Trophoblast cell (in vitro differentiated cells and primary cell): ENCODE measurements at regions not wholly inside any gene's neighbourhood (a gene's known extent, or its start where the extent isn't known, plus 50 kb on each side); places are given as distances from the start of the nearest gene placed in this dataset.

Source experiments
- DNase-seq, 2 donors: peaks; one replicate each; pipeline ENCODE4 v3.0.0-alpha.2; 2016
- H2AFZ ChIP-seq: 2 replicates; pipeline ENCODE4 v1.6.1; 2013; ENCODE audit warnings: low read length, moderate library complexity, mild to moderate bottlenecking; ENCODE audit not compliant: insufficient read depth, poor library complexity
- H2AK5ac ChIP-seq: 2 replicates; pipeline ENCODE4 v1.6.1; 2013; ENCODE audit warnings: mild to moderate bottlenecking, low read length
- H2BK120ac ChIP-seq: 2 replicates; pipeline ENCODE4 v1.6.1; 2013; ENCODE audit warnings: low read length, mild to moderate bottlenecking, moderate library complexity; ENCODE audit not compliant: insufficient read depth, poor library complexity
- H2BK12ac ChIP-seq: 2 replicates; pipeline ENCODE4 v1.6.1; 2013; ENCODE audit warnings: mild to moderate bottlenecking, low read length, moderate library complexity
- H2BK5ac ChIP-seq: 2 replicates; pipeline ENCODE4 v1.6.1; 2013; ENCODE audit warnings: low read length, low read depth, moderate library complexity, mild to moderate bottlenecking; ENCODE audit not compliant: poor library complexity
- H3K14ac ChIP-seq: 2 replicates; pipeline ENCODE4 v1.6.1; 2013; ENCODE audit warnings: mild to moderate bottlenecking, low read length
- H3K18ac ChIP-seq: 2 replicates; pipeline ENCODE4 v1.6.1; 2013; ENCODE audit warnings: mild to moderate bottlenecking, low read length
- H3K23ac ChIP-seq: 2 replicates; pipeline ENCODE4 v1.6.1; 2013; ENCODE audit warnings: low read length
- H3K27ac ChIP-seq: 2 replicates; pipeline ENCODE4 v1.5.1; 2013; ENCODE audit warnings: low read depth, mild to moderate bottlenecking, inconsistent platforms, low read length, moderate library complexity
- H3K27me3 ChIP-seq: 2 replicates; pipeline ENCODE4 v1.6.1; 2013; ENCODE audit warnings: inconsistent platforms, mild to moderate bottlenecking, low read length, moderate library complexity; ENCODE audit not compliant: insufficient read depth
- H3K36me3 ChIP-seq, 2 experiments: 1 replicate in 1 of 2; 2 replicates in 1 of 2; pipeline ENCODE4 v1.6.1; 2013; ENCODE audit warnings: low read length in 2 of 2, mild to moderate bottlenecking in 2 of 2, moderate library complexity in 1 of 2; ENCODE audit not compliant: insufficient read depth in 2 of 2, control insufficient read depth in 1 of 2
- H3K4ac ChIP-seq: 2 replicates; pipeline ENCODE4 v1.6.1; 2013; ENCODE audit warnings: low read depth, mild to moderate bottlenecking, low read length, moderate library complexity
- H3K4me1 ChIP-seq, 2 experiments: 1 replicate in 1 of 2; 2 replicates in 1 of 2; pipeline ENCODE4 v1.6.1; 2013; ENCODE audit warnings: low read length in 2 of 2, mild to moderate bottlenecking in 2 of 2, moderate library complexity in 1 of 2; ENCODE audit not compliant: insufficient read depth in 2 of 2, control insufficient read depth in 1 of 2
- H3K4me2 ChIP-seq: 2 replicates; pipeline ENCODE4 v1.6.1; 2013; ENCODE audit warnings: inconsistent platforms, mild to moderate bottlenecking, low read length, moderate library complexity
- H3K4me3 ChIP-seq: 2 replicates; pipeline ENCODE4 v1.5.1; 2013; ENCODE audit warnings: mild to moderate bottlenecking, low read depth, low read length, inconsistent platforms
- H3K79me1 ChIP-seq: one replicate; pipeline ENCODE4 v1.6.1; 2013; ENCODE audit warnings: low read length
- H3K79me2 ChIP-seq: 2 replicates; pipeline ENCODE4 v1.6.1; 2013; ENCODE audit warnings: low read length, mild to moderate bottlenecking; ENCODE audit not compliant: control insufficient read depth, insufficient read depth, poor library complexity
- H3K9ac ChIP-seq: 2 replicates; pipeline ENCODE4 v1.6.1; 2013; ENCODE audit warnings: mild to moderate bottlenecking, low read length
- H3K9me3 ChIP-seq: 2 replicates; pipeline ENCODE4 v1.6.1; 2013; ENCODE audit warnings: low read depth, mild to moderate bottlenecking, control low read depth, inconsistent platforms, low read length; ENCODE audit not compliant: insufficient read depth
- H4K12ac ChIP-seq: 2 replicates; pipeline ENCODE4 v1.6.1; 2013; ENCODE audit warnings: low read depth, mild to moderate bottlenecking, low read length, moderate library complexity
- H4K8ac ChIP-seq: 2 replicates; pipeline ENCODE4 v1.6.1; 2013; ENCODE audit warnings: low read depth, mild to moderate bottlenecking, low read length, moderate library complexity
- H4K91ac ChIP-seq: one replicate; pipeline ENCODE4 v1.6.1; 2013; ENCODE audit warnings: low read depth, mild to moderate bottlenecking, low read length, moderate library complexity
- WGBS: extraction: QIAGEN DNeasy Blood & Tissue Kit; methylation state at CpG from one replicate; pipeline ENCODE4 v1.1.7; 2013; ENCODE audit warnings: missing lambda C conversion rate; ENCODE audit not compliant: insufficient read length, insufficient coverage; ENCODE audit errors: extremely low coverage; 5-methylcytosine and 5-hydroxymethylcytosine counted together

GRCh38 chr5:2688586-2688985, 62.9 kb downstream of the IRX2 start:
- H3K79me1 ChIP-seq: no peaks in the 10 kb centered on the region
- H2BK5ac ChIP-seq: no peak overlapping the region
- no peaks in the 10 kb centered on the region for H3K79me2 ChIP-seq
- no peak overlapping the region for H2BK120ac ChIP-seq
- H3K4me2 ChIP-seq: no peak overlapping the region
- H3K4me1 ChIP-seq: no peaks in the 10 kb centered on the region
- no peak overlapping the region for H3K18ac ChIP-seq
- no peaks in the 10 kb centered on the region for H3K36me3 ChIP-seq
- no peak overlapping the region for H3K4ac ChIP-seq
- no peak overlapping the region for H3K23ac ChIP-seq
- H2AK5ac ChIP-seq: no peak overlapping the region
- H3K27ac ChIP-seq: no peak overlapping the region
- H3K27me3 ChIP-seq: no peaks in the 10 kb centered on the region
- no peak overlapping the region for H4K8ac ChIP-seq
- H3K4me3 ChIP-seq: no peak overlapping the region
- no peak overlapping the region for H2BK12ac ChIP-seq
- no peak for DNase-seq
- H2AFZ ChIP-seq: no peak overlapping the region
- WGBS: no CpG with 5 or more reads among the region's 5 CpGs
- no peak overlapping the region for H3K9ac ChIP-seq
- H4K91ac ChIP-seq: no peak overlapping the region
- no peak overlapping the region for H3K14ac ChIP-seq
- H4K12ac ChIP-seq: no peak overlapping the region
- H3K9me3 ChIP-seq: no peaks in the 10 kb centered on the region

- Histone ChIP-seq H3K14ac (no peak overlapping the region), H4K12ac (no peak overlapping the region), H3K4ac (no peak overlapping the region), H3K36me3 (no peaks in the 10 kb centered on the region), H3K4me2 (no peak overlapping the region), H3K4me1 (no peaks in the 10 kb centered on the region), H3K4me3 (no peak overlapping the region), H3K27ac (no peak overlapping the region), H3K18ac (no peak overlapping the region), H4K8ac (no peak overlapping the region), H3K23ac (no peak overlapping the region), H3K79me2 (no peaks in the 10 kb centered on the region), H3K27me3 (no peaks in the 10 kb centered on the region), H3K79me1 (no peaks in the 10 kb centered on the region), H4K91ac (no peak overlapping the region), H3K9ac (no peak overlapping the region), H2BK5ac (no peak overlapping the region), H2BK120ac (no peak overlapping the region), H2BK12ac (no peak overlapping the region), H2AK5ac (no peak overlapping the region), H2AFZ (no peak overlapping the region), H3K9me3 (no peaks in the 10 kb centered on the region)
- DNase-seq: no peak
- no CpG with 5 or more reads among the region's 7 CpGs for WGBS
Observed at GRCh38 chr5:2687746-2688145, 63.7 kb downstream of the IRX2 start.

- Histone ChIP-seq H3K9me3 (no peaks in the 10 kb centered on the region), H2AK5ac (no peak overlapping the region), H4K91ac (no peak overlapping the region), H3K79me1 (no peaks in the 10 kb centered on the region), H2AFZ (no peak overlapping the region), H3K4me2 (no peak overlapping the region), H3K4ac (no peak overlapping the region), H3K27me3 (no peaks in the 10 kb centered on the region), H3K18ac (no peak overlapping the region), H3K4me1 (no peaks in the 10 kb centered on the region), H3K14ac (no peak overlapping the region), H4K12ac (no peak overlapping the region), H3K27ac (no peak overlapping the region), H2BK5ac (no peak overlapping the region), H4K8ac (no peak overlapping the region), H3K4me3 (no peak overlapping the region), H3K23ac (no peak overlapping the region), H3K79me2 (no peaks in the 10 kb centered on the region), H2BK12ac (no peak overlapping the region), H3K36me3 (no peaks in the 10 kb centered on the region), H2BK120ac (no peak overlapping the region), H3K9ac (no peak overlapping the region)
- DNase-seq: no peak
- WGBS: no CpG with 5 or more reads among the region's 28 CpGs
Observed at GRCh38 chr5:2686321-2687124, 65.0 kb downstream of the IRX2 start.

GRCh38 chr5:2685651-2686272, 65.7 kb downstream of the IRX2 start:
- Histone ChIP-seq H3K4ac (no peak overlapping the region), H3K79me2 (no peaks in the 10 kb centered on the region), H2BK12ac (no peak overlapping the region), H3K14ac (no peak overlapping the region), H3K36me3 (no peaks in the 10 kb centered on the region), H3K4me3 (no peak overlapping the region), H3K18ac (no peak overlapping the region), H2AK5ac (no peak overlapping the region), H3K27me3 (no peaks in the 10 kb centered on the region), H3K9me3 (no peaks in the 10 kb centered on the region), H2AFZ (no peak overlapping the region), H3K4me2 (no peak overlapping the region), H3K4me1 (no peaks in the 10 kb centered on the region), H3K9ac (no peak overlapping the region), H2BK5ac (no peak overlapping the region), H4K8ac (no peak overlapping the region), H3K27ac (no peak overlapping the region), H4K12ac (no peak overlapping the region), H3K23ac (no peak overlapping the region), H3K79me1 (no peaks in the 10 kb centered on the region), H4K91ac (no peak overlapping the region), H2BK120ac (no peak overlapping the region)
- no CpG with 5 or more reads among the region's 4 CpGs for WGBS
- DNase-seq: peak in 1 of 2 donors; percentile 48
